ENCODE measurements at regions not wholly inside any gene's neighbourhood (a gene's known extent, or its start where the extent isn't known, plus 50 kb on each side); places are given as distances from the start of the nearest gene placed in this dataset.

DNA sequence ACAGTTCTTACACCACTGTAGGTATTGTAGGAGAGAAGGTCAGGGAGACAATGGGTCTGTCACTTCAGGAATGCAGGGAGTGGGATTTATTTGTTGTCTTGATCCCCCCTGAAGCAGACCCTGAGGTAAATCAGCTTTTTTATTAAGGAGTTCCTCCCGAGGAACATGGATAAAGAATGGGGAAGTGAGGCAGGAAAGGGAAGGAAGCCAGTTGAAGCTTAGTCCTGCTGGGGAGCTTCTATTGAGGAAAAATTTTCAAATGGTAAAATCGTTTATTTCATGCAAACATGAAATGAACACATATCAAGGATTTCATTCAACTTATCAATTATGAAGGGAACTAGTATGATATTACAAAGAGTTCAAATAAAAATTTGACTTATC lies 318.6 kb upstream of the PIK3R1 start:
- Histone ChIP-seq H2BK12ac (ENCODE audit: insufficient read length, low read depth, low read length) (no peak overlapping the region), H3K4me1 (ENCODE audit: insufficient read depth, low read length) (no peaks in the 10 kb centered on the region), H3K9me3 (ENCODE audit: control insufficient read depth, low read depth, low read length) (no peaks in the 10 kb centered on the region), H3K9ac (ENCODE audit: extremely low read depth, insufficient read length, low read length) (no peak overlapping the region), H2BK120ac (ENCODE audit: low read depth, low read length, poor library complexity, severe bottlenecking) (no peak overlapping the region), H3T11ph (ENCODE audit: low read length) (no peak overlapping the region), H3K27me3 (ENCODE audit: insufficient read depth, low read length) (no peaks in the 10 kb centered on the region), H4K8ac (replicated peaks; ENCODE audit: insufficient read length, low read depth, low read length) (no peak overlapping the region), H4K20me1 (ENCODE audit: control insufficient read depth, insufficient read depth, insufficient read length) (no peaks in the 10 kb centered on the region), H2BK5ac (ENCODE audit: insufficient read length, low read length) (no peak overlapping the region), H3K23me2 (ENCODE audit: insufficient read length, low read depth, low read length, poor library complexity, severe bottlenecking) (no peaks in the 10 kb centered on the region), H3K4me2 (ENCODE audit: insufficient read depth, insufficient read length, low read length) (no peak overlapping the region), H3K56ac (ENCODE audit: insufficient read length, low read depth, low read length) (no peak overlapping the region), H3K4ac (ENCODE audit: low read depth, low read length) (no peak overlapping the region), H3K23ac (ENCODE audit: insufficient read length, low read depth, low read length) (no peak overlapping the region), H3K14ac (ENCODE audit: insufficient read depth, low read length) (no peak overlapping the region), H3K27ac (ENCODE audit: insufficient read length, low read depth, low read length) (no peak overlapping the region), H2BK15ac (ENCODE audit: low read depth, low read length) (no peak overlapping the region), H4K5ac (ENCODE audit: insufficient read length, low read depth, low read length) (no peak overlapping the region), H2AK5ac (ENCODE audit: insufficient read length, low read length) (no peak overlapping the region), H2AFZ (ENCODE audit: low read length) (no peak overlapping the region), H3K79me2 (ENCODE audit: insufficient read depth, low read length) (no peaks in the 10 kb centered on the region), H3K79me1 (ENCODE audit: insufficient read depth, low read depth, low read length, poor library complexity, severe bottlenecking) (no peaks in the 10 kb centered on the region), H3K18ac (ENCODE audit: insufficient read length, low read depth, low read length) (no peak overlapping the region), H4K91ac (ENCODE audit: insufficient read length, low read depth, low read length) (no peak overlapping the region), H2BK20ac (ENCODE audit: low read depth, low read length, poor library complexity, severe bottlenecking) (no peak overlapping the region)
- Mint-ChIP-seq H3K27ac (no peak overlapping the region), H3K36me3 (ENCODE audit: insufficient read depth in 1 of 3, low read depth in 3 of 3) (peaks cover 3 to 8% (median 4%) of the 10 kb centered on the region in 3 experiments; a peak in 4 of 7 replicates), H3K4me1 (peaks cover 4% of the 10 kb centered on the region in 2 experiments; a peak in 2 of 4 replicates), H3K9me3 (peaks cover 9 to 11% of the 10 kb centered on the region in 2 experiments), H3K27me3 (ENCODE audit: low read depth) (no peaks in the 10 kb centered on the region; the same call in 1 of the 2 replicates), H3K4me3 (no peak overlapping the region)
- TF ChIP-seq, protein P1, sequence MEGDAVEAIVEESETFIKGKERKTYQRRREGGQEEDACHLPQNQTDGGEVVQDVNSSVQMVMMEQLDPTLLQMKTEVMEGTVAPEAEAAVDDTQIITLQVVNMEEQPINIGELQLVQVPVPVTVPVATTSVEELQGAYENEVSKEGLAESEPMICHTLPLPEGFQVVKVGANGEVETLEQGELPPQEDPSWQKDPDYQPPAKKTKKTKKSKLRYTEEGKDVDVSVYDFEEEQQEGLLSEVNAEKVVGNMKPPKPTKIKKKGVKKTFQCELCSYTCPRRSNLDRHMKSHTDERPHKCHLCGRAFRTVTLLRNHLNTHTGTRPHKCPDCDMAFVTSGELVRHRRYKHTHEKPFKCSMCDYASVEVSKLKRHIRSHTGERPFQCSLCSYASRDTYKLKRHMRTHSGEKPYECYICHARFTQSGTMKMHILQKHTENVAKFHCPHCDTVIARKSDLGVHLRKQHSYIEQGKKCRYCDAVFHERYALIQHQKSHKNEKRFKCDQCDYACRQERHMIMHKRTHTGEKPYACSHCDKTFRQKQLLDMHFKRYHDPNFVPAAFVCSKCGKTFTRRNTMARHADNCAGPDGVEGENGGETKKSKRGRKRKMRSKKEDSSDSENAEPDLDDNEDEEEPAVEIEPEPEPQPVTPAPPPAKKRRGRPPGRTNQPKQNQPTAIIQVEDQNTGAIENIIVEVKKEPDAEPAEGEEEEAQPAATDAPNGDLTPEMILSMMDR (conservative IDR thresholded peaks at IDR 0.05) = no peak
- no CpG with 5 or more reads among the region's 2 CpGs for WGBS (ENCODE audit: extremely low coverage, insufficient read length, low lambda C conversion rate)
- no peak for DNase-seq
